ENCODE measurements at regions not wholly inside any gene's neighbourhood (a gene's known extent, or its start where the extent isn't known, plus 50 kb on each side); places are given as distances from the start of the nearest gene placed in this dataset.

GRCh38 chr17:33639103-33639880 is 346.2 kb upstream of the ASIC2 start:
- DNase-seq, result no peak
- H3K4me3 ChIP-seq (ENCODE audit: low read depth, low read length), result no peak overlapping the region
- TF ChIP-seq CTCF (IDR thresholded peaks at IDR 0.05; ENCODE audit: low read depth, low read length), result no peak

DNA sequence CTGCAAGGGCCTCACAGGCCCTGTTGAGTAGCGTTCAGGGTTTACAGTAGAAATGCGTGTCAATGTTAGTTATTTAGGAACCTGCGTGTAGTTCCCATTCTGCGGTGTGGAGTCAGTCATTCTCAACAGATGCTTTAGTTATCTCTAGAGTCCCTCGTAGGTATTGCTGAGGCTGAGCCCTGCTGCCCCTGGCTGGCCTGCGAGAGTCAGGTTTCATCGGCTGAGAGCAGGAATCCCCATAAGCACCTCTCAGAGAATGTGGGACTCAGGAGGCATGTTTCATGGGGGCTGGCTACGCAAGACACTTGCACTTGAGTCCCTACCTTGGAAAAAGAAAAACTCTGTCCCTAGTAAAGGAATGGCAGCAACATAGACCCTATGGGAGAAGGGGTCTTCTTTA is 347.5 kb upstream of the ASIC2 start:
- Histone ChIP-seq H3K36me3 (no peaks in the 10 kb centered on the region), H3K9me3 (no peaks in the 10 kb centered on the region), H3K4me3 (ENCODE audit: low read depth, low read length) (no peak overlapping the region), H3K27me3 (peaks cover 16% of the 10 kb centered on the region), H3K4me1 (no peaks in the 10 kb centered on the region)
- no peak for DNase-seq
- TF ChIP-seq CTCF (IDR thresholded peaks at IDR 0.05; ENCODE audit: low read depth, low read length), result no peak

More at GRCh38 chr17:33639103-33639880, 346.2 kb upstream of the ASIC2 start:
- Histone ChIP-seq H3K27me3 (peaks cover 26% of the 10 kb centered on the region), H3K9me3 (no peaks in the 10 kb centered on the region), H3K36me3 (no peaks in the 10 kb centered on the region), H3K4me1 (no peaks in the 10 kb centered on the region)

- H3K36me3 ChIP-seq, result no peaks in the 10 kb centered on the region
- no peaks in the 10 kb centered on the region for H3K4me1 ChIP-seq
- no peaks in the 10 kb centered on the region for H3K9me3 ChIP-seq
- no peak for DNase-seq
- peaks cover 10% of the 10 kb centered on the region for H3K27me3 ChIP-seq
- H3K4me3 ChIP-seq (ENCODE audit: low read depth, low read length), result no peak overlapping the region
- TF ChIP-seq CTCF (IDR thresholded peaks at IDR 0.05; ENCODE audit: low read depth, low read length), result no peak
Observed at GRCh38 chr17:33642002-33642401, 348.9 kb upstream of the ASIC2 start.

- DNase-seq, result no peak
- H3K36me3 ChIP-seq, result no peaks in the 10 kb centered on the region
- H3K9me3 ChIP-seq, result no peaks in the 10 kb centered on the region
- H3K4me1 ChIP-seq, result no peaks in the 10 kb centered on the region
- peak; percentile 60 for TF ChIP-seq CTCF (IDR thresholded peaks at IDR 0.05; ENCODE audit: low read depth, low read length)
- peaks cover 18% of the 10 kb centered on the region for H3K27me3 ChIP-seq
- no peak overlapping the region for H3K4me3 ChIP-seq (ENCODE audit: low read depth, low read length)
Observed at GRCh38 chr17:33647956-33648355, 354.9 kb upstream of the ASIC2 start.

DNA sequence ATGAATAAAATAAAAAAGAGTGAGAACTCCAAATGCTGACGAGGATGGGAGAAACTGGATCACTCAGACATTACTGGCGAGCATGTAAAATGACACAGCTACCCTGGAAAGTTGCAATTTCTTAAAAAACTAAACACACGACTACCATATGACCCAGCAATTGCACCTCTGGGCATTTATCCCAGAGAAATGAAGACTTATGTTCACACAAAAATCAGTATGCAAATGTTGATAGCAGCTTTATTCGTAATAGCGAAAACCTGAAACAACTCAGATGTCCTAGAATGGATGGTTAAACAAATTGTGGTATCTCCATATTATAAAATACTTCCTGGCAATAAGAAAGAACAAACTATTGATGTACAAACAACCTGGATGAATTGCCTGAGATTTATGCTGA is 357.2 kb upstream of the ASIC2 start:
- no peak for DNase-seq
- Histone ChIP-seq H3K27me3 (peaks cover 15% of the 10 kb centered on the region), H3K36me3 (no peaks in the 10 kb centered on the region), H3K4me3 (ENCODE audit: low read depth, low read length) (no peak overlapping the region), H3K9me3 (no peaks in the 10 kb centered on the region), H3K4me1 (no peaks in the 10 kb centered on the region)
- TF ChIP-seq CTCF (IDR thresholded peaks at IDR 0.05; ENCODE audit: low read depth, low read length), result no peak

- TF ChIP-seq CTCF (IDR thresholded peaks at IDR 0.05; ENCODE audit: low read depth, low read length), result peak; percentile 34
- H3K4me1 ChIP-seq, result no peaks in the 10 kb centered on the region
- H3K36me3 ChIP-seq, result no peaks in the 10 kb centered on the region
- H3K9me3 ChIP-seq, result no peaks in the 10 kb centered on the region
- H3K4me3 ChIP-seq (ENCODE audit: low read depth, low read length), result no peak overlapping the region
- H3K27me3 ChIP-seq, result peaks cover 15% of the 10 kb centered on the region
- no peak for DNase-seq
Observed at GRCh38 chr17:33651686-33652085, 358.6 kb upstream of the ASIC2 start.
